ENCODE measurements at regions not wholly inside any gene's neighbourhood (a gene's known extent, or its start where the extent isn't known, plus 50 kb on each side); places are given as distances from the start of the nearest gene placed in this dataset.

DNA sequence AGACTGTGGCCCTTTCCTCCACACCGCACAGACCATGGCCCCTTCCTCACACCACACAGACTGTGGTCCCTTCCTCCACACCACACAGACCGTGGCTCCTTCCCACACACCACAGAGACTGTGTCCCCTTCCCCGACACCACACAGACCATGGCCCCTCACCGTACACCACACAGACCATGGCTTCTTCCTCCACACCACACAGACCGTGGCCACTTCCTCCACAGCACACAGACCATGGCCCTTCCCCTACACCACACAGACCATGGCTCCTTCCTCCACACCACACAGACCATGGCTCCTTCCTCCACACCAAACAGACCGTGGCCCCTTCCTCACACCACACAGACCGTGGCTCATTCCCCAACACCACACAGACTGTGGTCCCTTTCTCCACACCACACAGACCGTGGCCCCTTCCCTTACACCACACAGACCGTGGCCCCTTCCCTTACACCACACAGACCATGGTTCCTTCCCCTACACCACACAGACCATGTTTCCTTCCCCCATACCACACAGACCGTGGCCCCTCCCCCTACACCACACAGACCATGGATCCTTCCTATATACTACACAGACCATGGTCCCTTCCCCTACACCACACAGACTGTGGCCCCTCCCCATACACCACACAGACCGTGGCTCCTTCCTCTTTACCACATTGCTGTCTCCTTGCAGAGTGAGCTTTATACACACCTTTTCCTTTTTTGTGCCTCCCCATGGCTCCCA lies 297.5 kb upstream of the FOXF1 start:
- no peak for DNase-seq (ENCODE audit: low spot score)

DNA sequence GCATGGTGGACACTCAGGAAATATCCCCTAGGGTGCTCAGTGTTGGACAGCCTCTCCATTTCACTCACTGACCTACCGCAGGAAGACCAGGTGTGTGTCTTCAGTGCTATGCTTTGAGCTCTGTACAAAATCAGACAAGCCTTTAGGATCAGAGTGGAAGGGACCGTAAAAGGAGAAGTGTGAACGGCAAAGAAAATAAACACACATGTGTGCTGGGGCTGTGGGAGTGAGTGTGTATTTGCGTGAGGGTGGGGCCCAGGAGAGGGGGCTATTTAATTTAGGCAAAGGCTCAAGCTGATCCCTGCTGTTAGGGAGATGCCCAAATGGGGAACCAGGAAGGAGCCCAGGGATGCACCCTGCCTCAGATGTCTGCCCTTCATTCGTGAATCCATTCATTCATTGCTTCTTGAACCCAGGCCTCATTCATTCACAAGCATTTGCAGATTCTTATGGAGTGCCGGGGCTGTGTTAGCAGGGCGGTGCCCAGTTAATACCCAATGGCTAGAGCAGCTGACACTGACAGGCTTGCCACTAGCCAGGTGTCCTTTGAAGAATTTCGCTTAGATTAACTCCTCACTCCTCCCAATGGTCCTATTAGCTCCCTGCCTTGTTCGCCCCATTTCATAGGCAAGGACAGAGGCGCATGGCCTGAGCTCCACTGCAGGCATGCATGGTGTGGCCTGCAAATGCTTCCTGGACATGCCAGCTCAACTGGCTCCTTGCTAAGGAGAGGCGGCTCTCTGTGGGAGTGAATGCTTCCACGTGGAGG lies 296.7 kb upstream of the FOXF1 start:
- DNase-seq (ENCODE audit: low spot score), result no peak

DNA sequence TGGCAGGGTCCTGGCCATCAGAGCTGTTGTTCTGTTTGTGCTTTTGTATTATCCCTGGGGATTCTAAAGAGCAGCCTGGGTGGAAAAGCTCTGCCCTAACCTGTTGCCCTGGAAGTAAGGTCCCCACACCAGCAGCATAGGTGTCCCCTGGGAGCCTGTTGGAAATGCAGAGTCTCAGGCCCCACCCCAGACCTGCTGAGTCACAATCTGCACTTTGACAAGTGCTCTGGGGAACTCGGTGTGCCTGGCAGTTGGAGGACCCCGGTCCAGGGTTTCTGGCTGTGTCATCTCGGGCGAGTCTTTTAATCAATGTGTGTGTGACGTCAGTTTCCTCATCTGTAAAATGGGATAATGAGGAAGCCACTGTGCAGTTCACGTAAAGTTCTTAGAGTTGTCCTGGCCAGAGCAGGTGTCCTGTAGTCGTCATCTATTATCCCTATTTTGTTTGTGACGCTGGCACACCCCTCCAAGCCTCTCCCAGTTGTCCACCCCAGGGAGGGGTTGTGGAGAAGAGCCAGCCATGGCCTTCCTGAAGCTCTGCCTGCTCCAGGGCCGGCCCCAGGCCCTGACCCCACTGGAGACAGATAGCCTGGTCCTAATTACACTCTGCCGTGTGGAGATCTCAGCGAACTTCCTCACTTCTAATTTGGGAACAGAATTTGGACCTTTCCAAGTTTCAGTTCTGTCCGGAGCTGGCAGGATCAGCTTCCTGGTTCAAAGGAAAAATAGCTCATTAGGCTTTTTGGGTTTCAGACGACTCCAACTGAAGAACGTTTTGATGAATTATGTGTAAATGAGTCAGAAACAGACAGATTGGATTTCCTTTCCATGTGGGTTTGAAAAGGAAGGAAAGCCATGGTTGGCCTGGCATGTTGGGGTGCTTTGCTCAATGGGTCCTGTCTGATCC lies 295.7 kb upstream of the FOXF1 start:
- no peak for DNase-seq (ENCODE audit: low spot score)

DNA sequence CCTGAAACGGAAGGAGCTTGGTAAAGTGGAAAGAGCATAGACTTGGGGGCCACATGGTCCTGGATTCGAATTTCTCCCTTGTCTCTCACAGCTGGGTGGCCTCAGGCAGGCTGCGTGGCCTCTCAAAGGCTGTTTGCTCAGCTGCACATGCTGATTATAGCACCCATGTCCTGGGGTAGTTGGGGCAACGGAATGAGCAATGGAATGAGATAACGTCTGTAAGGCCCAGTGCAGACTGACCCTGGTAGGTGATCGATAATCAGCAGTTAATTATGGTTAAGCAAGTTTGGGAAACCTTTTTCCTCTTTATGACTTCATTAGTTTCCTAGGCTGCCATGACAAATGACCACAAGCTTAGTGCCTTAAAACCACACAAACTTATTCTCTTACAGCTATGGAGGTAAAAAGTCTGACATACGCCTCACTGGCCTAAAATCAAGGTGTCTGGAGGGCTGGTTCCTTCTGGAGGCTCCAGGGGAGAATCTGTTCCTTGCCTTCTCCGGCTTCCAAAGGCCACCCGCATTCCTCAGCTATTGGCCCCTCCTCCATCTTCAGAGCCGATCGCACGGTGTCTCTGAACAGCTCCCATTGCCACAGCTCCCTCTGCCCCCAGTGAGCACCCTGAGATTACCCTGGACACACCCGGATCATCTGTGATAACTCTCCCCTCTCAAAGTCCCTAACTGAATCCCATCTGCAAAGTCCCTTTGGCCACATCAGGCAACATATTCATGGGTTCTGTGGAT lies 294.9 kb upstream of the FOXF1 start:
- no peak for DNase-seq (ENCODE audit: low spot score)

DNA sequence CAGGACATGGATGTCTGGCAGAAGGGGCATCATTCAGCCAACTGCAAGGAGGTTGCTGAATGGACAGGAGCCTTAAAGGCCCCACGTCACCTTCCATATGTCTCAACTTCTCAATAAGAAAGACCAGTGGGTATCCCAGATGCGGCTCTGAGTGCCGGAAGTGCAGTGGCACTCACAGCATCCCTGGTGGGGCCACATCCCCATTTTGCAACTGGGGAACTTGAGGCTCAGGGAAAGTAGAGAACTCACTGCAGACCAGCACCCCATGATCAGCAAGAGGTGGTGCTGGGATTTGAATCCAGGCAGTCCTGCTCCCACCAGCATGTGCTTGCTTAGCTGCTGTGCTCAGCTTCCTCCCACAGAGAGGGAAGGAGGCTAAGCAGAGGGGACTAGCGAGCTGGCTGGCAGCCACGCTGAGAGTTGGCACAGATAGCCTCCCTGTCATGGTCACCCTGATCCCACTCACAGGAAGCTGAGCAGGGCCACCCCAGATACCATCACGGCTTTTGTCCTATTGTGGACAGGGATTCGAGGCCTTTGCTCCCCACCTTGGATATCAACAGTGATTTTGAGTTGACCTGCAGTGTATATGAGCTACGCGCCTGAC lies 294.2 kb upstream of the FOXF1 start:
- no peak for DNase-seq (ENCODE audit: low spot score)

DNA sequence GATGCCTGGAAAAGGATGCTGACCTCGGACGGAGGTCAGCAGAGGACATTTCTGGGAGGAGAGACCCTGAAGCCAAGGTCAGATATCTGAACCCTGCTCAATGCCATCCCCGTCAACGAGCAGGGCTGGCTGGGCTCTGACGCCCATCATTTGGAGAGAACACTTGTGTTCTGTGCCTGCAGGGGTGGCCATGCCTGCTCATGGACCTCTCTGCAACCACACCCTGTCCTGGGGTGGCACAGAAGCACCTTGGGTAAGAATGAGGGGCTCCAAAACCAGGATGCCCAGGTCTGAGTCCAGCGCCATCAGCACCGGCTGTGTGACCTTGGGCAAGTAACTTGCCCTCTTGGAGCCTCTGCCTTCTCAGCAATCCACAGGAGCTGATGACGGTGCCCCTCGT lies 293.7 kb upstream of the FOXF1 start:
- no peak for DNase-seq (ENCODE audit: low spot score)

DNA sequence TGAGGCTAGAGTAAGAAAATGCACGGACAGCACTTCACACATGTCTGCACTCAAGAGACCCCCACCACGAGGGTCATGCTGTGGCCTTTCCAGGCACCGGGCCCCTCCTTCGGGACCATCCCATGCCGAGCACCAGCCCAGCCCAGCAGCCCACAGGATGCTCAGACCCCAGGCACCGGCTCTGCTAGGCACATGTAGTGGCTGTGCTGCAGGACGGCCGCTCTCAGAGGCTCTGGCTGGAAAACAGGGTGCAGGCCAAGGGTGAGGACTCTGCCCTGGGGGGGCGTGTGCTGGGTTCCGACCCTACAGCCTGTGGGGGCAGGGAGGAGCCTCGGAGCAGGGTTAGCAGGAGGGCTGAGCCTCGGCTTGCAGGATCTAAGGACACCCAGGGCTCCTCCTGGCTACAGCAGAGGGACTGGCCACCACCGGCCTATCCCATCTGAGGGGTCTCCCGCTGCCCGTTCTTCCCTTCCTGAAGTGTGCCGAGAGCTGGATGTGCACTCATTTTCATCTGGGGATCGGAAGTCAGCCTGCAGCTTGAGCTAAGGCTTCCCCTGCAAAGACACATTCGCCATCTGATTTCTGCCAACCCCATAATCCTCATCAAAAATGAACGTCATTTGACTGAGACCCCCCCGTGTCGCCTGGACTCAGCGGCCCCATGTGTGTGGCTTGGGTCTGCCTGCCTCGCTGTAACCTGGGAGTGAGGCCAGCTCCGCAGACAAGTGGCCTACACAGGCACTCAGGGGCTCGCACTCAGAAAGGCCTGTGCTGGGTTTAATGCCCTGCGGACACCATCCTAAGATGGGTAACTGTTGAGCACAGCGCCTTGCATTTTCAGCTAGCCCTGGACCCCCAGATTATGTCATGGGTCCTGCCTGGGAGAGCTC lies 293.1 kb upstream of the FOXF1 start:
- no peak for DNase-seq (ENCODE audit: low spot score)

DNA sequence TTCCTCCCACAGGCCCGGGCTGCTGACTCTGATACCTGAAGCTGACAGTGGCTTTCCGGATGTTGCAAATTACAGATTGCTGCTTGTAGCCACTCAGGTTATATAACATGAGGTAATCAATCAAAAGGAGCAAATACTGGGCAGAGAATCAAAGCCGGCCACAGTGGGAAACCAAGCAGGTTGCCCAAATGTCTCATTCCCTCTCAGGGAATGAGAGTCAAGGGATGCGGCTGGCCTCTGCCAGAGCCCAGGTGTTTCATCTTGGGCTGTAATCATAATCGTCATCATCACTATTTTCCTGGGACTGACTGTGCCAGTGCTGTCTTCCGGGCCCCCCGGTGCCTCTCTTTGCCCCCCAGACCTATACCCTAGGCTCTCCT lies 292.4 kb upstream of the FOXF1 start:
- DNase-seq (ENCODE audit: low spot score), result no peak

DNA sequence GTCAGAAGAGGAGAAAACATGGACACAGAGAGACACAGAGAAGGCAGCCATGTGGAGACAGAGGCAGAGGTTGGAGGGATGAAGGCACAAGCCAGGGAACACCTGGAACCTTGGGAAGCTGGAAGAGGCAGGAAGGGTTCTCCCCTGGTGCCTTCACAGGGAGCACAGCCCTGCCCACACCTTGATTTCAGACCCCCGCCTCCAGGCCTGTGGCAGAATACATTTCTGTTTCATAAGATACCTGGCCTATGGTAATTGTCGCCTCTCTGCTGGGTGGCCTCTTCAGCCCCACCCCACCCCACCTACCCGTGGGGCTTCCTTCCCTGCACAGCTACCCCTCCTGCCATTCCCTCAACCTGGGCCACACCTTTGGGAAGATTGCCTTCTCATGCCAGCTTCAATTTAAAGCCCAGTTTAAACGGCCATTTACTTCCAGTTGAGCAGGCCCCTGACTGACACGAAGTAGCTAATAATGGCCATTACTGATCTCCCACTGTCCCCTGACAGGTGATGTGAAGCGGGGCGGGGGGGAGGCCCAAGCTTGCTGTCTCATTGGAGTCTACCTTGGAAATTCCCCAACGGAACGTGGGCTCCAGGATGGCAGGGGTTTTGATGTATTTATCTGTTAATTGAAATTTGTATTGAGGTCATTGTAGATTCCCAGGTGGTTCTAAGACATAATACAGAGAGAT lies 291.7 kb upstream of the FOXF1 start:
- DNase-seq (ENCODE audit: low spot score), result no peak

DNA sequence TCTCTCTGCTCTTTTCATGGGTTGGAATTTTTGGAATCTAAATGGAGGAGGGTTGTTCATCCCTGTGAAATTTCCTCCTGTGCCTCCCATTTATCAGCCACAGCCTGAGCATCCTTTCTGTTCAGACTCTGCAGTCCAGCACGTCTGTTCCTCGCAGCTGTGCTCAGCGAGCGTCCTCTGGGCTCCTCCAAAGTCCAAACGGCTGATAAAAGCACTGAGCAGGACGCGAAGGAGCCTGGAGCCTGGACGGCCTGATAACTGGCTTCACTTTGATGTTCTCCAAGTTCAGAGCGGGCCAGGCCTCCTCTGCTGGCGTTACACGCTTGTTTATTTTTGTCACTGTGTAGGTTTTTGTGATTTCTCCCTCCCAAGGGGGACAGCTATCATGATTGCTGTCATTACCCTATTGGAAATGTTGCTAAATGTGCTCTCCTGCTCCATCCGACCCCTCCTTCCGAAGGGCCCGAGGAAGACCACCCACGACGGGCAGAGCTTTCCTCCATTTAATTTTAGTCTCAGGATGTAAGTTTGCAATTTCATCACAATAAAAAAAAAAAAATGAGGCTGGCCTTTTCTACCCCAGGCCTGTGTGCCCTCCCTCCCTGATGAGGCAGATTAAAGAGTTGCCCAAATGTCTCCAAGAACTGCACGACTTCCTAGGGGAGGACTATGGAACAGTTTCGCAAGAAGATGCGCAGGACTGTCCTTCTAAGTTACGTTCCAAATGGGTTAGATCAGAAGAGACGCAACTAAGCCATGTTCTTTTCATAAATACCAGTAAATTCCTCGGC lies 290.5 kb upstream of the FOXF1 start:
- DNase-seq (ENCODE audit: low spot score), result no peak

DNA sequence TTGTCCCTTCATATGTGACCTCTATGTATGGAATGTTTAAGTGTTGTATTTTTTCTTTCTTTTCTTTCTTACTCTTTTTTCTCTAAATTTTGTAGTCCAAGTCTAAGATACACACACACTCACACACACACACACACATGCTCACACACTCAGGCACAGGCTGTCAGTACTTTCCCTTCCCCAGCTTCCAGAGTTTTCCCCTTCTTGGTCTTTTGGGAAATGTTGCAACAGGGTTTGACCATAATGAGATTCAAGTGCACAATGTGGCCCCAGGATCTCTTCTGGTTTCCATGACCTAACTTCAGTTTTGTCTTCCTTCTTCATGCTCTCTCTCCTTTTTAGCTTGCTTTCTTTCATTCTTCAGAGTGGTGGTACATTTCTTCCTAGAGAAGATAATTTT lies 289.8 kb upstream of the FOXF1 start:
- DNase-seq (ENCODE audit: low spot score), result no peak

DNA sequence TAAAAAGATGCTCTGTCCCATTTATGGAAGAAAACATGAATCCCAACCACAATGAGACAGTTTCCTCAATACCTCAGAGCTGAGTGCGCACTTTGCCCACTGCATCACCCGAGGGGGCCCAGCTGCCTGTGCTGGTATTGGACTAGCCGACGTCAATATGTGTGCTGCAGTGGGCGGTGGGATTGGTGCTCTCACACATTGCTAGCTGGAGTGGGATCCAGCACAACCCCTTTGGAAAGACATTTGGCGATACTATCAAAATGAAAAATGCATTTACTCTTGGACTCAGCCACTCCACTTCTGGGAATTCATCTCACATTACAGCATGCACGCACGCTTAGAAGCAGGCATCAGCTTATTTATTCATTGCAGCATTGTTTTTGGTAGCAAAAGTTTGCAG lies 289.2 kb upstream of the FOXF1 start:
- no peak for DNase-seq (ENCODE audit: low spot score)

DNA sequence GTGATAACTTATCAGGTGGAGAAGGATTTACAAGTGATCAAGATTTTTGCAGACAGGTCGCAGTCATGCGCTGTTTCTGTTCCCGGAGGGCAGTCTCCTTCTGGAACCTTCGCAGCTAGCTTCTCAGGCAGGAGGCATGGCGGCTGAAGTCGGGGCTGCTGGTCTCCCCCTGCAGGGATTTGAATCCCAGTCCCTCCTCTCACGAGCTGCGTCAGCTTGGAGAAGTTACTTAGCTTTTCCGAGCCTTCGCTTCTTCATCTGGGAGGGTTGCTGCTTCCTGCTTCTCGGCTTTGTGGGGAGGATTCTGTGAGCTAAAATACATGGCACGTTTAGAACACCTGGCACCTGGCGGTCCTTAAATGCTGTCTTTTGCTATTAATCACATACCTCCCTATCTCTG lies 287.8 kb upstream of the FOXF1 start:
- DNase-seq (ENCODE audit: low spot score), result no peak

DNA sequence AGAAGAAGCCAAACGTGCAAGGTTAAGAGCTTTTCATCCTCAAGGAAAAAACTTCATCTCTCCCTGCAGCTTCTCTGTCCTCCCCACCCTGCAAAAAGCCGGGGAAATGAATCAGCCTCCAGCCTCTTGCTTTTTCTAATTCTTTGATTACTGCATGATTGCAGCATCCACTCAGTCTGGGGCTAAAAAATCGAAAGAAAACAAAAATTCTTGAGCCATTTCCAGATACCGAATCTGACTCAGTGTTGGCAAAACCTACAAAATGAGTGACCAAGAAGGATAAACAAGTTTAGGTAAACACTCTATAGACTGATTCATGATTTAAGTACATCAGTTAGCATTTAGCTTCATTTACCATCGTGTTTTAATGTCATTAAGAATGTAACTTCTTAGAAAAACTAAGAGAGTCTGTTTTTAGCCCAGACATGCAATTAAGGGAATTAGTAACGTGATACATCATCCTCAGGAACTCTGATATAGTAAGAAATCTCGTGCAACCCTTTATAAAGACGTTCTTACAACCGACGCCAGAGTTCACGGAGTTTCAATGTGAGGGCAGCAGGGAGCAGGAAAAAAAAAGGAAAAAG lies 287.3 kb upstream of the FOXF1 start:
- DNase-seq (ENCODE audit: low spot score), result no peak

DNA sequence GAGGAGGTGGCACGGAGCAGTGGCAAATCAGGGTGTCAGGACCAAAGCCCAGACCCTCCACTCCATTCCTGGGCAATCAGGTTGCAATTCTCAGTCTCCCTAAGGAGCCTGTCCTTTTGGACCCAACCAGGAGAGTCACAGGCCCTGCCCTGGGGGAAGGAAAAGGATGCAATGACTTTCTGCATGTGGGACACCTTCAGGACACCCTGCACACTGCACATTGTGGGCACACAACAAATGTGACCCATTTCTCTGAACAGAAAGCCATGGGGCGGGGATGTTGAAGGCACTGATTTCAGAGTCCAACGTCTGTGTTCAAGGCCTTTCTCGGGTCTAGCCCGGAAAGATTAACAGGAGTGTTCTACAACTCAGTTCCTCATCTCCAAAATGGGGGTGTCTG lies 286.2 kb upstream of the FOXF1 start:
- no peak for DNase-seq (ENCODE audit: low spot score)

DNA sequence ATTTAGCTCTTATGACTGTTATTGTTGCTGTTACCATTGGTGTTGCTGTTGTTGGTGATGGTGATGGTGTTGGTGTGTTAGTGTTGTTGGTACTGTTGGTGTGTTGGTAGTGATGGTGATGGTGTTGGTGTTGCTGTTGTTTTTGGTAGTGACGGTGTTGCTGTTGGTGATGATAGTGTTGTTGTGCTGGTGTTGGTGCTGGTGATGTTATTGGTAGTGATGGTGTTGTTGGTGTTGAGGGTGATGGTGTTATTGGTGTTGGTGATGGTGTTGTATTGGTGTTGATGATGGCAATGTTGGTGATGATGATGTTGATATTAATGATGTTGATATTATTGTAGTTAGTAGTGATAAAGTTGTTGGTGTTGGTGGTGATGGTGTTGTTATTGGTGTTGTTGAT lies 285.7 kb upstream of the FOXF1 start:
- no peak for DNase-seq (ENCODE audit: low spot score)

DNA sequence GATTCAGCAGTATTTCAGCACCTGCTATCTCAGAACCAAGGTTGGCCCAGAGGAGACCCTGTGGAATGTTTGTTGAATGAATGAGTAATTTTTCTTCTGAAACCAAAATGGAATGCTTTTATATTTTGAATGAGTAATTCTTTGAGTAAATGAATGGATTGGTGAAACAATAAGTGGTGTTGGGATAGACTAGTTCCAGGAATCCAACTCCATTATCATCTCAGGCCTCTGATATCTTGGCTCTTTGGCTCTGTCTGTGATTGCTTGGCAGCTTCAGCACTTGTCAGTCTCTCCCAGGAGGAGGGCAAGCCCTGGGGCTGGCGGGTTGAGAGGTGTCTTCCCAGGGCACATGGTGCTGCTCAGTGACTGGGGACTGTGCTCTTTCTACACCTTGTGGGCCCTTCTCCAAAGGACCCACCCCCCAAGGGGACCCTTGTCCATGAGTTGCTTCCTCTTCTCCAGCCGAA lies 284.4 kb upstream of the FOXF1 start:
- no peak for DNase-seq (ENCODE audit: low spot score)

DNA sequence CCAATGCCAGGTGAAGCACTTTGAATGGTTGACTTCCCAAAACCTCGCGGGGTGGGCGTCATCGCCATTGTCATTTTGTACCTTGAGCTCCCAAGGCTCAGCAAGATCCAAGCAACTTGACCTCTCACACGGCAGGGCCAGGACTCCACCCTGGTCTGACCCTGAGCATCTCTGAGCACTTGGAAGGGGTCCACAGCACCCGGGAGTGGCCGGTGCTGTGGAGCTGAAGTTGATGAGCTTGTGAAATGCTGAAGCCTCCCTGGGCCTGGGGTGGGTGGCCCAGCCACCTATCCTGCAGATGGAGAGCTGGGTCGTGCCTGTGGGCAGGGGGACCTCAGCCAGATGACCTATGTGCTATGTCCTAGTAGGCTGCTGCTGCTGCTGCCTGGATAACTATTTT lies 283.3 kb upstream of the FOXF1 start:
- no peak for DNase-seq (ENCODE audit: low spot score)
